Kidney glomerular epithelial cell (primary cell): ENCODE measurements at regions not wholly inside any gene's neighbourhood (a gene's known extent, or its start where the extent isn't known, plus 50 kb on each side); places are given as distances from the start of the nearest gene placed in this dataset.

Source experiments
- DNase-seq: peaks from one replicate; lab custom pipeline; 2025; lab: John Stamatoyannopoulos, UW

- DNase-seq = no peak
Observed at GRCh38 chr15:31263751-31264558, 62.7 kb upstream of the KLF13 start.

DNA sequence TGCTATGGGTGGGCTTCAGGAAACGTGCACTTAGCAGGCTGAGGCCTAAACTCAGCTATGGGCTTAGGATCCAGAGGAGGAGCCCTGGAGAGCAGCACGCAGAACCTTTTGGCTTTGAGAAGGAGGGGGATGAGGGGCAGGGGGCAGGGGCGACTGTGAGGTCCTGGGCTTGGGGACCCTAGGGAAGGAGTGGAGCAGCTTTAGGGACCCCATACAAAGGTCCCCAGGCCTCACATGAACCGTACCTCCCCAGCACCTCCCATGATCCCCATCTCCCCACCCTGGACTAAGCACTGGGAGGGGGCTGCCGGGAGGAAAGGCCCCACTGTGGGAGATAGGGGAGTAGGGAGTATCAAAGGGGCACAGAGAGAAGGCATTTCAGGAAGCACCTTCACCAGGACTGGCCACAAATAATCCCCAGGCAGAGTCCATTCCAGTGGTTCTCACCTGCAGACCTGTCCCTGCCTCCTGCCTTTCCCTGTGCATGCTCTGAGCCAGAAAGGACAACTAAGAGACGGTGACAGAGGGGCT lies 62.0 kb upstream of the KLF13 start:
- no peak for DNase-seq

DNA sequence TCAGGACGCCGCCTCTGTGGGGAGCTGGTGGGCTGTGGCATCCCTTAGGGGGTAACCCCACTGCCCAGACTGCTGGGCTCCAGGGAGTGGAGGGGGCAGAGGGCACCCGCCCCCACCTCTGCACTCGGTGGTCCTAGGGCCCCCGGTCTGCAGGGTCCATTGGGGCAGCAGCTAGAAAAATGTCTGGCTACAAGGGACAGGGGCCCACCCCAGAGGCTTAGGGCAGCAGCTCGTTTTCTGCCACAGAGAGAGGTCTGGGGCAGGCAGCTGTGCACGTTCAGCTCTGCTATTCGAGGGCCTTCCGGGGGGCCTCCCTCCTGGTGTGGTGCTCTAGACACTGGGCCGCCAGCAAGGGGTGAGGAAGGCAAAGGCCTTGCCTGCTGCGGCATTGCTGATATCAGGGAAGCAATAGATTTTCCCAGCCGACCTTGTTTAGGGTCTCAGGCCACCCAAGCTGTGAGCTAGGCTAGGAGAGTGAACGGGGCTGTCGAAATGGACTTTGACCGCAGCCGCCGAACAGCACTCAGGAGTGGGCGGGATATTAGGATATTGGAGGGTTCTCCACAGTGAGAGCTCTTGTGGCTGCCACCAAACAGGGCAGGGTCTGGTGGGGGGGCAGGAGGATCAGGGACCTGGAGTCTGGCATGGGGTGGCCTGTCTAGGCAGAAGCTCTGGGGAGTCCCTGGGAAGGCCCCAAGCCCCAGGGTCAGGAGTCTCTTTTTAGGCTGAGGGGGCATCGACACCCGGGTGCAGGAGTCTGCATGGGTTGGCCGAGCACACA lies 61.4 kb upstream of the KLF13 start:
- no peak for DNase-seq

DNA sequence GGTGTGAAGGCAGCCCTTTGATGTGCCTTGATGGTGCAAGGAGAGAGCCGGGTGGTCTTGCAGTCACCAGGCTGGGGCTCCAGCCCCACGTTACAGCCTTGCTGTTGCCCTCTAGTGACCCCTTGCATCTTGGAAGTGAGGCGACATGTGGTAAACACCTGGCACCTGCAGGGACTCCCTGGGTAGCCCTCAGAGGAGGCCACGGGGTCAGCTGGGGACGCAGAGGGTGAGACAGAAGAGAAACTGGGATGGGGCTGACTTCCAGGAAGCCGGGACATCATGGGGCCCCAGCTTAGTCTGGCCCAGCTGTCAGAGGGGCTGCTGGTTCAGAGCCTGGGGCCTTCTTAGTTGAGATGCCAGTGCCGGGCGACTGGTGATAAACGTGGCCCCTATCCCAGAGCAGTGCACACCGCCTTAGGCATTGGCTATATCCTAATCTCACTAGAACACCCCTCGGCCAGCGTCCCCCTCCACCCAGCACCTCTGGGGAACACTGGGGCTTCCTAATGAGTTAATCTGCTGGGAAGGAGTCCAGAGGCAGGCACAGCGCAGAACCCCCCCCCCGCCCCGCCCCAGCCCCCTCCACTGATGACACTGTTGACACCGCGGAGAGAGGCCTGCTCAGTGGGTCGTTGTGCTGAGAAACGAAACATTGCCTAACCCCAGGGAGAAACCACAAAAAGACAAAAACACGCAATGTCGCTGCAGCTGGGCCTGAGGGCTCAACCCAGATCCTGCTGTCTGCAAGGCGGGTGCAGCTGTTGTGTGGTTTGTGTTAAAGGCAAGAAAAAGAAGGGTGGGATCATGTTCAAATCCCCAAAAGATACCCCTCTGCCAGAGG lies 60.5 kb upstream of the KLF13 start:
- no peak for DNase-seq

GRCh38 chr15:31266712-31267111 lies 59.9 kb upstream of the KLF13 start:
- DNase-seq = no peak

GRCh38 chr15:31267161-31268107 lies 59.2 kb upstream of the KLF13 start:
- DNase-seq = no peak

DNA sequence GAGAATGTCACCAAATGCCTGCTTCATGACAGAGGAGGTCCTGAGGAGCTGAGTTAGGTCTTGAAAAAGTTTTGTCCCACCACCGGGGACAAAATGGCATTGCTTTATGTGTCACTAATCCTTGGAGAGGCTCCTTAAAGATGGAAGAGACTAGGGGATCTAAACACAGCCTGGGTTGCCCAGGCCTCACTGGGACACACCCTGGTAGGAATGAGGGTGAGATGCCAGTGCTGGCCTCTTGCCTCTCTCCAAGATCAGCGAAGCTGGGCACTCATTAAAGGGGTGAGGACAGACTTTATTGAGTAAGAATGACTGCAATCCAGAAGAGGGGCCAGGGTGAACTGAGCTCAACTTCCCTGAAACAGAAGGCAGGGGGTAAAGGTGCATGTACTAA lies 58.5 kb upstream of the KLF13 start:
- no peak for DNase-seq

DNA sequence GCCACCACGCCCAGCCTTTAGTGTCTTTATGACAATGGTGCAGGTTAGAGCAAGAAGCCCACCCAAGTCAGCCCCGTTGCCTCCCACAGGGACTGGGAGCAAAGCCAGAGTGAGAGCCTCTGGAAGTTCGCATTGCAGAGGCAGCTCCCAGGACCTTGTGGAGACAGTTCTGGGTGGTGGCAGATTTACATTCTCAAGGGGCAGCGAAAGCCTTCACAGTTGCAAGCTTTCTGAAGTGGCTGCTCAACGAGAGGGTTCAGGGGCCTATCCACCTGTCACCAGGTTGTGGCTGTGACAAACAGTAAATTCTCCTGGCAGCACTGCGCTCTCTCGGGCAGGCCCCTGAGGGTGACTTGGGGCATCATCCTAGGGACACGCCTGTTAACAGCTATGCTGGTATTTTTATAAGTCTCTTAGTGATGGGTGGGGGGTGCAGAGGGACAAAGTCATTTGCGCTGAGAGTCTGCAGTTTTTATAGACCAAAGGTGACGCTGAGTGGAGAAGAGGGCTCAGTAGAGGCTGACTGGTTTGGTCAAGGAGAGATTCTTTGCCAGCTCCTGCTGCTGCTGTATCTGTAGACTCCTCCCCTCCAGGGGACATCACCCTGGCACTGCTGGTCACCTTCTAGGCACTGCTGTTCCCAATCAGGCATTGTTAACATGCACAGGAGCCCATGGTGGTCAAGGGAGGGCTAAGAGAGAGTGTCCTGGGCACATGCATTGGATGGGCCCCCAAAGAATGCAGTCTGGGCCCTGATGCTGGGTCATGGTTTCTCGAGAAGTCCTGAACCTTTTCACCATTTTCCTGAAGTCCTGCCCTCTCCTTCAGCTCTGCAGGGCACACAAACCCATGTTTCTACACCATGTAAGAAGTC lies 57.5 kb upstream of the KLF13 start:
- DNase-seq = no peak

- DNase-seq = no peak
Observed at GRCh38 chr15:31269816-31270575, 56.6 kb upstream of the KLF13 start.

DNA sequence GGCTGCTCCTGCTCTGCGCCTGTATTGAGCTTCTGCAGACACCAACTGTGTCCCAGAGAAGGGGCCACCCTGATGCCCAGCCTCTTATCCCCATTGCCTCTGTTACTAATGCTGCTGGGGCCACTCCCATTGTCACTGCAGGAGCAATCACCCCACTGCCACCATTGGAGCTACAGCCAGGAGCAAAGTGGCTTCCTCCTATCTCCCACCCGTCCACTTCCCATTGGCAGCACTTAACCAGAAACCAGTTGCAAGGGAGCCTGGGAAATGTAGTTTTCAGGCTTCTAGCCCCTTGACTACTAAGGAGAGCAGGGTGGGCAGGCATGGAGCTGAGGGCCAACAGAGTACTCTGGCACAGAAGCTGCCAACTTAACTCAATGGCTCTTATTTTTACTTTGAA lies 55.9 kb upstream of the KLF13 start:
- no peak for DNase-seq

GRCh38 chr15:31271224-31271635 lies 55.4 kb upstream of the KLF13 start:
- DNase-seq = no peak

GRCh38 chr15:31271711-31272557 lies 54.7 kb upstream of the KLF13 start:
- no peak for DNase-seq

- DNase-seq = no peak
Observed at GRCh38 chr15:31272558-31273257, 53.9 kb upstream of the KLF13 start.

DNA sequence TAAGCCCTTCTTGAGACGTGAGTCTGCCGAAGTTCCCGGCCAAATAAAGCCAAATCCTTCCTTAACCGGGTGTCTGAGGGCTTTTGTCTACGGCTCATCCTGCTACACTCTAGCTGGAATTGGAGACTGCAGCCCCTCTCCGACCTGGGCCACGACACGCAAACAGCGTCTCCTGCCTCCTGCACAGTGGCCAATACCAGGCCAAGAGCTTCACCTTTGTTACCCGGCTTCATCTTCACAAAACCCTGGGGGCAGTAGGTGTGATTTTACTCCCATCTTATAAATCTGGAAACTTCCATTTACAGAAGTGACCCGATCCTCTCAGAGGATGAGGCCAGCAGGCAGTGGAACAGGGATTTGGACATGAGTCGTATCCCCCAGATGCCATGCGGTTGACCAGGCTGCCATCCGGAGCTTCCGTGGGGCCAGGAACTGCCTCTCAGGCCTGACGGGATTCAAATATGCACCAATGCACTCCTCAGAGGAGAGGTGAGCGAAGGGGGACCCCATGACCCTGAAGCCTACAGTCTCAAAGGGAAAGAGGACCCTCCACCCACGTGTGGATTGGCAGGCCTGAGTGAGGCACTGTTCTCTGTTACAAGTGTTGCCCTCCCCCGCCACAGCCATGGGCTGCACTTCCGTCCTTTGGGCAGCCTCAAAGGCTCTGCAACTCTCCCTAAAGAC lies 53.2 kb upstream of the KLF13 start:
- no peak for DNase-seq

GRCh38 chr15:31274496-31275330 lies 51.9 kb upstream of the KLF13 start:
- no peak for DNase-seq
